ENCODE measurements at regions not wholly inside any gene's neighbourhood (a gene's known extent, or its start where the extent isn't known, plus 50 kb on each side); places are given as distances from the start of the nearest gene placed in this dataset.
A peak's percentile ranks its signal among the peaks of the same experiment; 100 is the strongest.

DNA sequence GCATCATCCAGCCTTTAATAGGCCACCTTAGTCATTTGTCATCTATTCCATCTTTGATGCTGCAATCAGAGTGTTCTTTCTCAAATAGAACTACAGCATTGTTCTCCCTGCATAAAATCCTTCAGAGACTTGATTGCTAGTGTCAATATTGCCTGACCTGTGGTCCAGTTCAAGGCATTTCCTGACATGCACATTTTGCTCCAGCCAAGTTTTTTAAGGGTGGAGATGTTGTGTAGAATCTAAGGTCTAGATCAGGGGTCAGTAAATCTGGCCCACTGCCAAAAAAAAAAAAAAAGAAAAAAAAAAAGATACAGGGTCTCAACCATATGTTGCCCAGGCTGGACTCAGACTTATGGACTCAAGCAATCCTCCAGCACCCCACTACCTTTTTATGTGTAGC is 354.4 kb downstream of the FRK start:
- TF ChIP-seq, protein P1, sequence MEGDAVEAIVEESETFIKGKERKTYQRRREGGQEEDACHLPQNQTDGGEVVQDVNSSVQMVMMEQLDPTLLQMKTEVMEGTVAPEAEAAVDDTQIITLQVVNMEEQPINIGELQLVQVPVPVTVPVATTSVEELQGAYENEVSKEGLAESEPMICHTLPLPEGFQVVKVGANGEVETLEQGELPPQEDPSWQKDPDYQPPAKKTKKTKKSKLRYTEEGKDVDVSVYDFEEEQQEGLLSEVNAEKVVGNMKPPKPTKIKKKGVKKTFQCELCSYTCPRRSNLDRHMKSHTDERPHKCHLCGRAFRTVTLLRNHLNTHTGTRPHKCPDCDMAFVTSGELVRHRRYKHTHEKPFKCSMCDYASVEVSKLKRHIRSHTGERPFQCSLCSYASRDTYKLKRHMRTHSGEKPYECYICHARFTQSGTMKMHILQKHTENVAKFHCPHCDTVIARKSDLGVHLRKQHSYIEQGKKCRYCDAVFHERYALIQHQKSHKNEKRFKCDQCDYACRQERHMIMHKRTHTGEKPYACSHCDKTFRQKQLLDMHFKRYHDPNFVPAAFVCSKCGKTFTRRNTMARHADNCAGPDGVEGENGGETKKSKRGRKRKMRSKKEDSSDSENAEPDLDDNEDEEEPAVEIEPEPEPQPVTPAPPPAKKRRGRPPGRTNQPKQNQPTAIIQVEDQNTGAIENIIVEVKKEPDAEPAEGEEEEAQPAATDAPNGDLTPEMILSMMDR (IDR thresholded peaks at IDR 0.05 in 8 of 11, conservative IDR thresholded peaks at IDR 0.05 in 3 of 11), result no peak
- TF ChIP-seq POLR2A (IDR thresholded peaks at IDR 0.05), result no peak
- peak in 1 of 3 donors; percentile 37 for TF ChIP-seq POLR2AphosphoS5 (IDR thresholded peaks at IDR 0.05)
